IMR-90 (cell line): ENCODE measurements at regions not wholly inside any gene's neighbourhood (a gene's known extent, or its start where the extent isn't known, plus 50 kb on each side); places are given as distances from the start of the nearest gene placed in this dataset.

Experiments
- ATAC-seq: fragments of 200-7000 bp; cut with Tn5 transposase; 2 replicates; pipeline ENCODE4 v1.9.1; 2020; ENCODE audit warnings: low read depth, mild to moderate bottlenecking, moderate library complexity
- BruUV-seq: library from RNA; stranded (reverse); fragments of 400-500 nt; replicated peaks from 2 replicates; lab custom pipeline; 2021; lab: Mats Ljungman, UMichigan
- CTCF ChIA-PET: fragments of 300-600 bp; formaldehyde crosslinking; extraction: SDS; loops from one replicate; lab custom pipeline; 2021; ENCODE audit warnings: antibody characterized with exemption; lab: Yijun Ruan, JAX
- POLR2A ChIA-PET: fragments of 300-600 bp; sonication (Branson Sonifier 250); formaldehyde crosslinking; loops from one replicate; lab custom pipeline; 2022; ENCODE audit warnings: antibody characterized with exemption; ENCODE audit not compliant: unreplicated experiment; lab: Charles Lee
- DNase-seq: peaks from one replicate; pipeline ENCODE4 v3.0.0; 2013
- H2AFZ ChIP-seq: replicated peaks from 2 replicates; pipeline ENCODE3; 2013; ENCODE audit warnings: low read length, mild to moderate bottlenecking; ENCODE audit not compliant: poor library complexity
- H2AK5ac ChIP-seq: 2 replicates; pipeline ENCODE4 v1.6.1; 2013; ENCODE audit warnings: low read depth, low read length, inconsistent platforms
- H2AK9ac ChIP-seq: replicated peaks from 2 replicates; pipeline ENCODE3; 2013; ENCODE audit warnings: mild to moderate bottlenecking, low read depth, low read length, moderate library complexity; ENCODE audit not compliant: poor library complexity
- H2BK120ac ChIP-seq: 2 replicates; pipeline ENCODE4 v1.6.1; 2013; ENCODE audit warnings: low read depth, low read length, inconsistent platforms
- H2BK15ac ChIP-seq: 3 replicates; pipeline ENCODE4 v1.6.1; 2013; ENCODE audit warnings: low read depth, low read length, inconsistent platforms
- H2BK20ac ChIP-seq: 2 replicates; pipeline ENCODE4 v1.6.1; 2013; ENCODE audit warnings: low read depth, mild to moderate bottlenecking, inconsistent platforms, low read length, moderate library complexity
- H2BK5ac ChIP-seq: 2 replicates; pipeline ENCODE4 v1.6.1; 2013; ENCODE audit warnings: mild to moderate bottlenecking, low read depth, low read length, inconsistent platforms; ENCODE audit not compliant: poor library complexity, severe bottlenecking
- H3K14ac ChIP-seq: replicated peaks from 2 replicates; pipeline ENCODE4 v1.6.1; 2013; ENCODE audit warnings: low read depth, low read length, inconsistent platforms
- H3K18ac ChIP-seq: 2 replicates; pipeline ENCODE4 v1.6.1; 2013; ENCODE audit warnings: low read depth, low read length, control low read depth
- H3K23ac ChIP-seq: 2 replicates; pipeline ENCODE4 v1.6.1; 2013; ENCODE audit warnings: low read depth, low read length, inconsistent platforms
- H3K27ac ChIP-seq: 2 replicates; pipeline ENCODE4 v1.5.1; 2013; ENCODE audit warnings: mild to moderate bottlenecking, control low read depth, low read length; ENCODE audit not compliant: insufficient read depth
- H3K27me3 ChIP-seq: 2 replicates; pipeline ENCODE4 v1.6.1; 2013; ENCODE audit warnings: low read length; ENCODE audit not compliant: control insufficient read depth, insufficient read depth
- H3K36me3 ChIP-seq: 2 replicates; pipeline ENCODE4 v1.6.1; 2013; ENCODE audit warnings: low read length, mixed read lengths; ENCODE audit not compliant: control insufficient read depth, insufficient read depth
- H3K4ac ChIP-seq: 2 replicates; pipeline ENCODE4 v1.6.1; 2013; ENCODE audit warnings: low read depth, low read length, inconsistent platforms
- H3K4me1 ChIP-seq: 2 replicates; pipeline ENCODE4 v1.6.1; 2013; ENCODE audit warnings: low read length, mixed read lengths; ENCODE audit not compliant: control insufficient read depth, insufficient read depth
- H3K4me2 ChIP-seq: 2 replicates; pipeline ENCODE4 v1.6.1; 2013; ENCODE audit warnings: low read depth, mild to moderate bottlenecking, control low read depth, low read length, moderate library complexity
- H3K4me3 ChIP-seq: 2 replicates; pipeline ENCODE4 v1.5.1; 2013; ENCODE audit warnings: low read depth, mild to moderate bottlenecking, control low read depth, low read length, moderate library complexity; ENCODE audit not compliant: insufficient read depth
- H3K56ac ChIP-seq: 2 replicates; pipeline ENCODE4 v1.6.1; 2013; ENCODE audit warnings: low read length, inconsistent platforms; ENCODE audit not compliant: insufficient read depth; ENCODE audit errors: extremely low read depth
- H3K79me1 ChIP-seq, 2 experiments: 2 replicates each; pipeline ENCODE4 v1.6.1; 2013; ENCODE audit warnings: low read length in 2 of 2, inconsistent platforms in 1 of 2, low read depth in 1 of 2
- H3K9ac ChIP-seq: 2 replicates; pipeline ENCODE4 v1.6.1; 2013; ENCODE audit warnings: low read depth, low read length, control low read depth
- H3K9me1 ChIP-seq: 2 replicates; pipeline ENCODE4 v1.6.1; 2013; ENCODE audit warnings: low read length, inconsistent platforms; ENCODE audit not compliant: insufficient read depth
- H3K9me3 ChIP-seq: 2 replicates; pipeline ENCODE4 v1.6.1; 2013; ENCODE audit warnings: low read length; ENCODE audit not compliant: control insufficient read depth, insufficient read depth
- H4K20me1 ChIP-seq: 2 replicates; pipeline ENCODE4 v1.6.1; 2013; ENCODE audit warnings: low read length, inconsistent platforms; ENCODE audit not compliant: insufficient read depth
- H4K5ac ChIP-seq: 2 replicates; pipeline ENCODE4 v1.6.1; 2013; ENCODE audit warnings: mild to moderate bottlenecking, low read depth, low read length, control low read depth
- H4K8ac ChIP-seq, 2 experiments: 2 replicates each; pipeline ENCODE4 v1.6.1; 2013; ENCODE audit warnings: low read depth in 2 of 2, low read length in 2 of 2, control low read depth in 1 of 2, inconsistent platforms in 1 of 2
- H4K91ac ChIP-seq: 2 replicates; pipeline ENCODE4 v1.6.1; 2013; ENCODE audit warnings: low read depth, low read length, inconsistent platforms; ENCODE audit not compliant: insufficient read depth
- WGBS, 2 experiments: methylation state at CpG; one replicate each; pipeline versions ENCODE4 v1.1.5 to v1.1.7; 2013; ENCODE audit warnings: missing lambda C conversion rate in 2 of 2; ENCODE audit not compliant: insufficient read length in 1 of 2; ENCODE audit errors: extremely low coverage in 2 of 2; 5-methylcytosine and 5-hydroxymethylcytosine counted together
- dilution Hi-C: fragments of 300-500 bp; cut with HindIII; formaldehyde crosslinking; loops from one replicate; pipeline ENCODE4 v1.14.3; 2018; ENCODE audit warnings: low sequenced_read_pairs; ENCODE audit not compliant: unreplicated experiment
- in situ Hi-C: fragments of 300-500 bp; cut with MboI; formaldehyde crosslinking; loops from 3 replicates; pipeline ENCODE4 v1.14.3; 2019; ENCODE audit warnings: low sequenced_read_pairs, inconsistent platforms, mixed read lengths
- intact Hi-C: fragments of 100-400 bp; cut with micrococcal nuclease; formaldehyde crosslinking; loops from 2 replicates; pipeline ENCODE4 v1.10.0; 2022
- TF ChIP-seq, protein P1 (sequence below): fragments of 150-350 bp; IDR thresholded peaks from 2 replicates; pipeline ENCODE4 v1.6.1; 2016; ENCODE audit warnings: low read depth, mild to moderate bottlenecking, low read length, moderate library complexity, borderline replicate concordance

DNA sequence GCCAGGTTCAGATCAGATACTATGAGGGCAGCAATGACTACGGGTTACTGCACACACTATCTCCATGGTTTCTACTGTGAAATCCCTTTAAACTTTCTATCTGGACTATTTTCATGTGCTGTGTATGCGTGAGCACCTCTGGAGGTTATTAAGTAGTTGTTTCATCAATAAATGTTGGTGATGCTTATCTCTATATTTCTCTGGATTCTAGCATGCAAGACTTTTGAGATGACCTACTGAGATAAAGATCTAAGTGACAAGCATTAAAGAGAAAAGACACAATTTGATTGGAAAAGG is 194.0 kb downstream of the NRIP1 start:
- Histone ChIP-seq H3K27ac (no peak overlapping the region), H3K79me1 (no peaks in the 10 kb centered on the region; a peak in 1 of 4 replicates), H3K36me3 (no peaks in the 10 kb centered on the region), H3K9ac (no peak overlapping the region), H3K4me3 (no peak overlapping the region), H2BK20ac (no peak overlapping the region), H2BK120ac (no peak overlapping the region), H3K4me1 (peaks cover 11% of the 10 kb centered on the region), H2AFZ (no peak overlapping the region), H4K20me1 (no peaks in the 10 kb centered on the region), H3K9me1 (no peaks in the 10 kb centered on the region), H4K8ac (no peak overlapping the region), H4K5ac (no peak overlapping the region), H3K9me3 (no peaks in the 10 kb centered on the region), H3K4ac (no peak overlapping the region), H2BK15ac (no peak overlapping the region), H3K56ac (no peak overlapping the region), H3K23ac (no peak overlapping the region), H3K27me3 (no peaks in the 10 kb centered on the region), H3K18ac (no peak overlapping the region), H2BK5ac (no peak overlapping the region), H4K91ac (no peak overlapping the region), H3K4me2 (no peak overlapping the region), H2AK5ac (no peak overlapping the region), H2AK9ac (no peak overlapping the region), H3K14ac (no peak overlapping the region)
- DNase-seq (no peak), ATAC-seq (no peak)
- BruUV-seq = no TSS peak
- TF ChIP-seq, protein P1, sequence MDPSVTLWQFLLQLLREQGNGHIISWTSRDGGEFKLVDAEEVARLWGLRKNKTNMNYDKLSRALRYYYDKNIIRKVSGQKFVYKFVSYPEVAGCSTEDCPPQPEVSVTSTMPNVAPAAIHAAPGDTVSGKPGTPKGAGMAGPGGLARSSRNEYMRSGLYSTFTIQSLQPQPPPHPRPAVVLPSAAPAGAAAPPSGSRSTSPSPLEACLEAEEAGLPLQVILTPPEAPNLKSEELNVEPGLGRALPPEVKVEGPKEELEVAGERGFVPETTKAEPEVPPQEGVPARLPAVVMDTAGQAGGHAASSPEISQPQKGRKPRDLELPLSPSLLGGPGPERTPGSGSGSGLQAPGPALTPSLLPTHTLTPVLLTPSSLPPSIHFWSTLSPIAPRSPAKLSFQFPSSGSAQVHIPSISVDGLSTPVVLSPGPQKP = no peak
- ChIA-PET POLR2A (no interaction called here), CTCF (no interaction called here)
- intact Hi-C loops = no loop called here
- WGBS, 2 experiments = no CpG with 5 or more reads among the region's 2 CpGs
- dilution Hi-C loops = no loop called here
- in situ Hi-C loops = loop anchor here (10.0 to 25.0 kb wide), 2 partner anchors 194 to 616 kb away; partner anchors contain the start of gene NRIP1
